B cell (primary cell): ENCODE measurements at regions not wholly inside any gene's neighbourhood (a gene's known extent, or its start where the extent isn't known, plus 50 kb on each side); places are given as distances from the start of the nearest gene placed in this dataset.
"Not testable (repeated sequence)": the region's sequence is repeated elsewhere in the genome, so short reads cannot be mapped to it uniquely, and the experiment has no call there.

ENCODE experiments used
- CTCF ChIP-seq: fragments of 200-600 bp; IDR thresholded peaks from one replicate; pipeline ENCODE4 v1.8.0; 2022; ENCODE audit warnings: antibody characterized with exemption, mild to moderate bottlenecking
- EZH2 ChIP-seq: IDR thresholded peaks from 2 replicates; pipeline ENCODE4 v1.6.1; 2012; ENCODE audit warnings: borderline replicate concordance, low read depth, mild to moderate bottlenecking, moderate library complexity, low read length; ENCODE audit not compliant: insufficient read depth, poor library complexity, severe bottlenecking

GRCh38 chr21:7853426-7853825 lies 2668.0 kb upstream of the TPTE start:
- not testable (repeated sequence) for TF ChIP-seq EZH2, CTCF
